C4-2B (cell line): ENCODE measurements at regions not wholly inside any gene's neighbourhood (a gene's known extent, or its start where the extent isn't known, plus 50 kb on each side); places are given as distances from the start of the nearest gene placed in this dataset.

Source experiments
- CTCF ChIP-seq: fragments of 450-650 bp; conservative IDR thresholded peaks from 2 replicates; pipeline ENCODE4 v1.5.1; 2017; ENCODE audit warnings: mild to moderate bottlenecking
- ZFX ChIP-seq: fragments of 450-650 bp; IDR thresholded peaks from 2 replicates; pipeline ENCODE4 v1.6.1; 2017

DNA sequence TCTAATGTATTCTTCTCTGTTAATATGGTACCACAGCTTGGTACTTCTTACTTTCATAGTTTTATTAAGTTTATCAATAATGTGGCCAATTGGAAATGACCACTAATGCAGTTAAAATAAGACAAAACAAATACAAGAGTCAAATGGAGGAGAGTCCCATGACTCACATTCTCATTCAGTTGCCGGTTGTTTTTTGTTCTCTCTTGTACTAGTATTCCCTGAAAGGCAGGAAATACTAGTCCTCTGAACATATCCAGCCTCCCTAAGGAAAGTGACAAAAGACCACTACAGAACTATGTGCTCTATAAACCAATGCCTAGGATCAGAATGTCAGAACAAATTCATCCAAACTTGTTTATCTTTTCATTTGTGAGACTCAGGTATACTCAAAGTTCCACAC is 165.2 kb upstream of the SAMSN1 start:
- TF ChIP-seq CTCF (no peak), ZFX (no peak)
